Thyroid gland (tissue), 4 donors: ENCODE measurements at regions not wholly inside any gene's neighbourhood (a gene's known extent, or its start where the extent isn't known, plus 50 kb on each side); places are given as distances from the start of the nearest gene placed in this dataset.
A peak's percentile ranks its signal among the peaks of the same experiment; 100 is the strongest.

Experiments
- DNase-seq, 2 donors: peaks; one replicate each; pipeline ENCODE4 v3.0.0-alpha.2; 2019
- H3K27ac ChIP-seq, 3 donors: fragments of 200-600 bp; sonication (generic); 1 replicate in 2 of 3; 2 replicates in 1 of 3; pipeline ENCODE4 v1.5.1; 2016 to 2019; ENCODE audit warnings: mild to moderate bottlenecking in 1 of 3, moderate library complexity in 1 of 3
- H3K27me3 ChIP-seq: fragments of 200-600 bp; sonication (generic); one replicate; pipeline ENCODE4 v1.5.1; 2019
- H3K36me3 ChIP-seq, 2 donors: fragments of 200-600 bp; sonication (generic); one replicate each; pipeline ENCODE4 v1.5.1; 2016 to 2019
- H3K4me1 ChIP-seq, 2 donors: fragments of 200-600 bp; sonication (generic); one replicate each; pipeline ENCODE4 v1.5.1; 2017 to 2019
- H3K4me3 ChIP-seq, 3 donors: fragments of 200-600 bp; sonication (generic); replicated peaks in 1 of 3; 1 replicate in 2 of 3; 2 replicates in 1 of 3; pipeline ENCODE4 v1.5.1; 2016; ENCODE audit warnings: mild to moderate bottlenecking in 1 of 3
- H3K9me3 ChIP-seq: fragments of 200-600 bp; sonication (generic); one replicate; pipeline ENCODE4 v1.5.1; 2017
- CTCF ChIP-seq, 6 experiments: fragments of 200-600 bp in 3 of 6; fragments of 450-650 bp in 3 of 6; sonication (generic) in 3 of 6; IDR thresholded peaks; one replicate each; pipeline ENCODE4 v1.5.1; 2016 to 2019; ENCODE audit warnings: antibody characterized with exemption in 6 of 6, mild to moderate bottlenecking in 2 of 6, inconsistent platforms in 1 of 6, moderate library complexity in 1 of 6
- POLR2A ChIP-seq, 2 donors: fragments of 450-650 bp; IDR thresholded peaks; one replicate each; pipeline ENCODE4 v1.6.1; 2017; ENCODE audit warnings: antibody characterized with exemption in 2 of 2, mild to moderate bottlenecking in 2 of 2, moderate library complexity in 1 of 2
- WGBS, 2 donors: methylation state at CpG; one replicate each; pipeline ENCODE4 v1.1.5; 2017; 5-methylcytosine and 5-hydroxymethylcytosine counted together
- intact Hi-C: fragments of 100-400 bp; cut with DNase I; formaldehyde crosslinking; loops from one replicate; pipeline ENCODE4 v1.15.1; 2023

GRCh38 chr13:77377016-77377415 lies 50.1 kb upstream of the MYCBP2 start:
- 20 to 31% methylated on average over 1 of the region's 1 CpG for WGBS, 2 donors
- no peaks in the 10 kb centered on the region for H3K36me3 ChIP-seq
- H3K27me3 ChIP-seq = no peaks in the 10 kb centered on the region
- H3K4me3 ChIP-seq = no peak overlapping the region
- TF ChIP-seq CTCF (IDR thresholded peaks at IDR 0.05) (no peak), POLR2A (IDR thresholded peaks at IDR 0.05) (no peak)
- intact Hi-C loops = no loop called here
- no peaks in the 10 kb centered on the region for H3K4me1 ChIP-seq
- DNase-seq = peak; percentile 35 to 39
- no peaks in the 10 kb centered on the region for H3K9me3 ChIP-seq
- H3K27ac ChIP-seq = no peak overlapping the region
